Trophoblast cell (in vitro differentiated cells and primary cell): ENCODE measurements at regions not wholly inside any gene's neighbourhood (a gene's known extent, or its start where the extent isn't known, plus 50 kb on each side); places are given as distances from the start of the nearest gene placed in this dataset.
A peak's percentile ranks its signal among the peaks of the same experiment; 100 is the strongest.

Experiments
- DNase-seq, 2 donors: peaks; one replicate each; pipeline ENCODE4 v3.0.0-alpha.2; 2016
- H2AFZ ChIP-seq: 2 replicates; pipeline ENCODE4 v1.6.1; 2013; ENCODE audit warnings: low read length, moderate library complexity, mild to moderate bottlenecking; ENCODE audit not compliant: insufficient read depth, poor library complexity
- H2AK5ac ChIP-seq: 2 replicates; pipeline ENCODE4 v1.6.1; 2013; ENCODE audit warnings: mild to moderate bottlenecking, low read length
- H2BK120ac ChIP-seq: 2 replicates; pipeline ENCODE4 v1.6.1; 2013; ENCODE audit warnings: low read length, mild to moderate bottlenecking, moderate library complexity; ENCODE audit not compliant: insufficient read depth, poor library complexity
- H2BK12ac ChIP-seq: 2 replicates; pipeline ENCODE4 v1.6.1; 2013; ENCODE audit warnings: mild to moderate bottlenecking, low read length, moderate library complexity
- H2BK5ac ChIP-seq: 2 replicates; pipeline ENCODE4 v1.6.1; 2013; ENCODE audit warnings: low read length, low read depth, moderate library complexity, mild to moderate bottlenecking; ENCODE audit not compliant: poor library complexity
- H3K14ac ChIP-seq: 2 replicates; pipeline ENCODE4 v1.6.1; 2013; ENCODE audit warnings: mild to moderate bottlenecking, low read length
- H3K18ac ChIP-seq: 2 replicates; pipeline ENCODE4 v1.6.1; 2013; ENCODE audit warnings: mild to moderate bottlenecking, low read length
- H3K23ac ChIP-seq: 2 replicates; pipeline ENCODE4 v1.6.1; 2013; ENCODE audit warnings: low read length
- H3K27ac ChIP-seq: 2 replicates; pipeline ENCODE4 v1.5.1; 2013; ENCODE audit warnings: low read depth, mild to moderate bottlenecking, inconsistent platforms, low read length, moderate library complexity
- H3K27me3 ChIP-seq: 2 replicates; pipeline ENCODE4 v1.6.1; 2013; ENCODE audit warnings: inconsistent platforms, mild to moderate bottlenecking, low read length, moderate library complexity; ENCODE audit not compliant: insufficient read depth
- H3K36me3 ChIP-seq, 2 experiments: 1 replicate in 1 of 2; 2 replicates in 1 of 2; pipeline ENCODE4 v1.6.1; 2013; ENCODE audit warnings: low read length in 2 of 2, mild to moderate bottlenecking in 2 of 2, moderate library complexity in 1 of 2; ENCODE audit not compliant: insufficient read depth in 2 of 2, control insufficient read depth in 1 of 2
- H3K4ac ChIP-seq: 2 replicates; pipeline ENCODE4 v1.6.1; 2013; ENCODE audit warnings: low read depth, mild to moderate bottlenecking, low read length, moderate library complexity
- H3K4me1 ChIP-seq, 2 experiments: 1 replicate in 1 of 2; 2 replicates in 1 of 2; pipeline ENCODE4 v1.6.1; 2013; ENCODE audit warnings: low read length in 2 of 2, mild to moderate bottlenecking in 2 of 2, moderate library complexity in 1 of 2; ENCODE audit not compliant: insufficient read depth in 2 of 2, control insufficient read depth in 1 of 2
- H3K4me2 ChIP-seq: 2 replicates; pipeline ENCODE4 v1.6.1; 2013; ENCODE audit warnings: inconsistent platforms, mild to moderate bottlenecking, low read length, moderate library complexity
- H3K4me3 ChIP-seq: 2 replicates; pipeline ENCODE4 v1.5.1; 2013; ENCODE audit warnings: mild to moderate bottlenecking, low read depth, low read length, inconsistent platforms
- H3K79me1 ChIP-seq: one replicate; pipeline ENCODE4 v1.6.1; 2013; ENCODE audit warnings: low read length
- H3K79me2 ChIP-seq: 2 replicates; pipeline ENCODE4 v1.6.1; 2013; ENCODE audit warnings: low read length, mild to moderate bottlenecking; ENCODE audit not compliant: control insufficient read depth, insufficient read depth, poor library complexity
- H3K9ac ChIP-seq: 2 replicates; pipeline ENCODE4 v1.6.1; 2013; ENCODE audit warnings: mild to moderate bottlenecking, low read length
- H3K9me3 ChIP-seq: 2 replicates; pipeline ENCODE4 v1.6.1; 2013; ENCODE audit warnings: low read depth, mild to moderate bottlenecking, control low read depth, inconsistent platforms, low read length; ENCODE audit not compliant: insufficient read depth
- H4K12ac ChIP-seq: 2 replicates; pipeline ENCODE4 v1.6.1; 2013; ENCODE audit warnings: low read depth, mild to moderate bottlenecking, low read length, moderate library complexity
- H4K8ac ChIP-seq: 2 replicates; pipeline ENCODE4 v1.6.1; 2013; ENCODE audit warnings: low read depth, mild to moderate bottlenecking, low read length, moderate library complexity
- H4K91ac ChIP-seq: one replicate; pipeline ENCODE4 v1.6.1; 2013; ENCODE audit warnings: low read depth, mild to moderate bottlenecking, low read length, moderate library complexity
- WGBS: extraction: QIAGEN DNeasy Blood & Tissue Kit; methylation state at CpG from one replicate; pipeline ENCODE4 v1.1.7; 2013; ENCODE audit warnings: missing lambda C conversion rate; ENCODE audit not compliant: insufficient read length, insufficient coverage; ENCODE audit errors: extremely low coverage; 5-methylcytosine and 5-hydroxymethylcytosine counted together

GRCh38 chr6:67863346-67863745 is 771.7 kb upstream of the ADGRB3 start:
- H3K4ac ChIP-seq: no peak overlapping the region
- no peak overlapping the region for H3K27ac ChIP-seq
- WGBS: no CpG with 5 or more reads among the region's 2 CpGs
- H3K9ac ChIP-seq: no peak overlapping the region
- H2BK5ac ChIP-seq: no peak overlapping the region
- no peak for DNase-seq
- no peaks in the 10 kb centered on the region for H3K4me1 ChIP-seq
- H3K18ac ChIP-seq: no peak overlapping the region
- H3K79me1 ChIP-seq: no peaks in the 10 kb centered on the region
- no peak overlapping the region for H3K4me3 ChIP-seq
- no peak overlapping the region for H4K8ac ChIP-seq
- H4K12ac ChIP-seq: no peak overlapping the region
- H3K23ac ChIP-seq: no peak overlapping the region
- H2AK5ac ChIP-seq: no peak overlapping the region
- H3K36me3 ChIP-seq: no peaks in the 10 kb centered on the region
- H2AFZ ChIP-seq: no peak overlapping the region
- no peak overlapping the region for H2BK12ac ChIP-seq
- no peak overlapping the region for H2BK120ac ChIP-seq
- H3K79me2 ChIP-seq: no peaks in the 10 kb centered on the region
- H3K9me3 ChIP-seq: no peaks in the 10 kb centered on the region
- no peak overlapping the region for H3K14ac ChIP-seq
- no peaks in the 10 kb centered on the region for H3K27me3 ChIP-seq
- H4K91ac ChIP-seq: no peak overlapping the region
- no peak overlapping the region for H3K4me2 ChIP-seq

GRCh38 chr6:67854098-67854497 is 781.0 kb upstream of the ADGRB3 start:
- Histone ChIP-seq H4K91ac (no peak overlapping the region), H3K27ac (no peak overlapping the region), H4K12ac (no peak overlapping the region), H3K79me2 (no peaks in the 10 kb centered on the region), H3K14ac (no peak overlapping the region), H3K79me1 (no peaks in the 10 kb centered on the region), H3K4me1 (no peaks in the 10 kb centered on the region), H2BK120ac (no peak overlapping the region), H3K4me3 (no peak overlapping the region), H3K9ac (no peak overlapping the region), H2AFZ (no peak overlapping the region), H3K4me2 (no peak overlapping the region), H3K27me3 (no peaks in the 10 kb centered on the region), H3K36me3 (no peaks in the 10 kb centered on the region), H3K23ac (no peak overlapping the region), H4K8ac (no peak overlapping the region), H2BK12ac (no peak overlapping the region), H3K18ac (no peak overlapping the region), H3K9me3 (no peaks in the 10 kb centered on the region), H2BK5ac (no peak overlapping the region), H3K4ac (no peak overlapping the region), H2AK5ac (no peak overlapping the region)
- peak in 1 of 2 donors; percentile 15 for DNase-seq

- Histone ChIP-seq H2BK12ac (no peak overlapping the region), H3K79me2 (no peaks in the 10 kb centered on the region), H4K8ac (no peak overlapping the region), H3K18ac (no peak overlapping the region), H2BK5ac (no peak overlapping the region), H3K4me3 (no peak overlapping the region), H3K14ac (no peak overlapping the region), H3K36me3 (no peaks in the 10 kb centered on the region), H3K27me3 (no peaks in the 10 kb centered on the region), H4K12ac (no peak overlapping the region), H3K4ac (no peak overlapping the region), H2AFZ (no peak overlapping the region), H2BK120ac (no peak overlapping the region), H2AK5ac (no peak overlapping the region), H3K9me3 (no peaks in the 10 kb centered on the region), H3K4me1 (no peaks in the 10 kb centered on the region), H3K79me1 (no peaks in the 10 kb centered on the region), H3K9ac (no peak overlapping the region), H3K4me2 (no peak overlapping the region), H3K23ac (no peak overlapping the region), H3K27ac (no peak overlapping the region), H4K91ac (no peak overlapping the region)
- no CpG with 5 or more reads among the region's 2 CpGs for WGBS
- DNase-seq: no peak
Observed at GRCh38 chr6:67839818-67840217, 795.3 kb upstream of the ADGRB3 start.

- Histone ChIP-seq H3K9ac (no peak overlapping the region), H3K9me3 (peaks cover 5% of the 10 kb centered on the region), H3K79me1 (no peaks in the 10 kb centered on the region), H3K27ac (no peak overlapping the region), H3K4me2 (no peak overlapping the region), H3K4me3 (no peak overlapping the region), H3K79me2 (no peaks in the 10 kb centered on the region), H2AK5ac (no peak overlapping the region), H3K27me3 (no peaks in the 10 kb centered on the region), H4K91ac (no peak overlapping the region), H3K4me1 (no peaks in the 10 kb centered on the region), H4K8ac (no peak overlapping the region), H2BK12ac (no peak overlapping the region), H2AFZ (no peak overlapping the region), H3K4ac (no peak overlapping the region), H2BK5ac (no peak overlapping the region), H3K18ac (no peak overlapping the region), H3K23ac (no peak overlapping the region), H4K12ac (no peak overlapping the region), H3K36me3 (no peaks in the 10 kb centered on the region), H2BK120ac (no peak overlapping the region), H3K14ac (no peak overlapping the region)
- no peak for DNase-seq
- no CpG with 5 or more reads among the region's 36 CpGs for WGBS
Observed at GRCh38 chr6:67825201-67825895, 809.7 kb upstream of the ADGRB3 start.
